WTC11 (cell line): ENCODE measurements at regions not wholly inside any gene's neighbourhood (a gene's known extent, or its start where the extent isn't known, plus 50 kb on each side); places are given as distances from the start of the nearest gene placed in this dataset.

Experiments used
- ATAC-seq: fragments of 200-7000 bp; cut with Tn5 transposase; 2 replicates; pipeline ENCODE4 v1.10.0; 2021; ENCODE audit warnings: mild to moderate bottlenecking, moderate library complexity
- CTCF ChIA-PET: fragments of 300-600 bp; sonication (Branson Sonifier 250); formaldehyde crosslinking; loops from one replicate; lab custom pipeline; 2021; ENCODE audit warnings: antibody characterized with exemption; lab: Charles Lee
- POLR2A ChIA-PET: fragments of 350-600 bp; sonication (Branson Sonifier 250); formaldehyde crosslinking; loops from one replicate; lab custom pipeline; 2021; ENCODE audit warnings: antibody characterized with exemption; lab: Charles Lee
- DNase-seq: peaks from one replicate; pipeline ENCODE4 v3.0.0; 2021; ENCODE audit warnings: low spot score
- H3K27ac Mint-ChIP-seq: 2 replicates; pipeline ENCODE4 v1.8.0; 2021; ENCODE audit warnings: mixed read lengths
- H3K27me3 Mint-ChIP-seq: 2 replicates; pipeline ENCODE4 v1.8.0; 2021; ENCODE audit warnings: low read depth, mild to moderate bottlenecking, moderate library complexity, mixed read lengths
- H3K36me3 Mint-ChIP-seq: 2 replicates; pipeline ENCODE4 v1.8.0; 2021; ENCODE audit warnings: mixed read lengths
- H3K4me1 Mint-ChIP-seq: 2 replicates; pipeline ENCODE4 v1.8.0; 2022; ENCODE audit warnings: mixed read lengths
- H3K4me3 Mint-ChIP-seq: 2 replicates; pipeline ENCODE4 v1.8.0; 2021; ENCODE audit warnings: mild to moderate bottlenecking, moderate library complexity, mixed read lengths
- H3K9me3 Mint-ChIP-seq: 2 replicates; pipeline ENCODE4 v1.8.0; 2021; ENCODE audit warnings: mixed read lengths
- ATF1 ChIP-seq: sonication (generic); formaldehyde crosslinking; IDR thresholded peaks from 2 replicates; pipeline ENCODE4 v1.8.1; 2023; ENCODE audit warnings: mild to moderate bottlenecking, moderate library complexity, missing genetic modification reagents
- CREM ChIP-seq: sonication (generic); formaldehyde crosslinking; IDR thresholded peaks from 2 replicates; pipeline ENCODE4 v1.8.1; 2022; ENCODE audit warnings: mild to moderate bottlenecking, missing genetic modification reagents, moderate library complexity
- EMX1 ChIP-seq: fragments of 250-450 bp; sonication (Bioruptor Pico); IDR thresholded peaks from 2 replicates; pipeline ENCODE4 v1.8.0; 2021; ENCODE audit warnings: mild to moderate bottlenecking
- GABPB1 ChIP-seq: sonication (generic); formaldehyde crosslinking; IDR thresholded peaks from 2 replicates; pipeline ENCODE4 v1.8.1; 2023; ENCODE audit warnings: mild to moderate bottlenecking, missing genetic modification reagents
- IRF2 ChIP-seq: sonication (generic); formaldehyde crosslinking; IDR thresholded peaks from 2 replicates; pipeline ENCODE4 v1.8.0; 2022; ENCODE audit warnings: low read depth, missing genetic modification reagents, borderline replicate concordance
- KAT7 ChIP-seq: sonication (generic); formaldehyde crosslinking; IDR thresholded peaks from 2 replicates; pipeline ENCODE4 v1.8.1; 2023; ENCODE audit warnings: missing genetic modification reagents, mild to moderate bottlenecking, borderline replicate concordance
- NFATC4 ChIP-seq: fragments of 250-450 bp; sonication (Bioruptor Pico); IDR thresholded peaks from 2 replicates; pipeline ENCODE4 v1.9.0; 2021; ENCODE audit warnings: mild to moderate bottlenecking
- ZNF396 ChIP-seq: fragments of 250-450 bp; sonication (Bioruptor Pico); IDR thresholded peaks from 2 replicates; pipeline ENCODE4 v1.8.0; 2021; ENCODE audit warnings: mild to moderate bottlenecking, moderate library complexity, borderline replicate concordance
- ZNF416 ChIP-seq: fragments of 250-450 bp; sonication (Bioruptor Pico); IDR thresholded peaks from 2 replicates; pipeline ENCODE4 v1.9.0; 2021; ENCODE audit warnings: mild to moderate bottlenecking, inconsistent platforms
- TF ChIP-seq, protein P1 (sequence below): sonication (generic); formaldehyde crosslinking; IDR thresholded peaks from 2 replicates; pipeline ENCODE4 v1.8.1; 2022; ENCODE audit warnings: low read depth, missing genetic modification reagents, borderline replicate concordance
- TF ChIP-seq, protein P2 (sequence below): sonication (generic); formaldehyde crosslinking; IDR thresholded peaks from 2 replicates; pipeline ENCODE4 v1.8.0; 2023; ENCODE audit warnings: missing genetic modification reagents
- TF ChIP-seq, protein P3 (sequence below): sonication (generic); formaldehyde crosslinking; IDR thresholded peaks from 2 replicates; pipeline ENCODE4 v1.8.1; 2023; ENCODE audit warnings: mild to moderate bottlenecking, missing genetic modification reagents
- TF ChIP-seq, protein P4 (sequence below): sonication (generic); formaldehyde crosslinking; IDR thresholded peaks from 2 replicates; pipeline ENCODE4 v1.8.1; 2023; ENCODE audit warnings: mild to moderate bottlenecking, missing genetic modification reagents
- TF ChIP-seq, protein P5 (sequence below): fragments of 250-450 bp; sonication (Bioruptor Pico); conservative IDR thresholded peaks from 2 replicates; pipeline ENCODE4 v1.9.0; 2021; ENCODE audit warnings: mild to moderate bottlenecking
- TF ChIP-seq, protein P6 (sequence below): sonication (generic); formaldehyde crosslinking; IDR thresholded peaks from 2 replicates; pipeline ENCODE4 v1.8.0; 2023; ENCODE audit warnings: missing genetic modification reagents, mild to moderate bottlenecking, borderline replicate concordance
- TF ChIP-seq, protein P7 (sequence below): sonication (generic); formaldehyde crosslinking; IDR thresholded peaks from 2 replicates; pipeline ENCODE4 v1.8.1; 2023; ENCODE audit warnings: mild to moderate bottlenecking, moderate library complexity, missing genetic modification reagents

DNA sequence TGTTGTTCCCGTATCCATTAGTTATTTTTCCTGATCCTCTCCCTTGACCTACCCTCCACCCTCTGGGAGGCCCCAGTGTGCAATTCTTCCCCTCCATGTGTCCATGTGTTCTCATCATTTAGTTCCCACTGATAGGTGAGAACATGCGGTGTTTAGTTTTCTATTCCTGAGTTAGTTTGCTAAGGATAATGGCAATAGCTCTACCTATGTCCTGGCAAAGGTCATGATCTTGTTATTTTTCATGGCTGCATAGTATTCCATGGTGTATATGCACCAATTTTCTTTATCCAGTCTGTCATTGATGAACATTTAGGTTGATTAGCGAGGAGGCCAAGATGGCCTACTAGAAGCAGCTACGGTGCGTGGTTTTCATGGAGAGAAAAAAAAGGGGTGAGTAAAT is 714.1 kb downstream of the STIM2 start:
- ChIA-PET POLR2A (no interaction called here), CTCF (no interaction called here)
- Mint-ChIP-seq H3K27me3 (no peaks in the 10 kb centered on the region), H3K36me3 (no peaks in the 10 kb centered on the region), H3K9me3 (peaks cover 4% of the 10 kb centered on the region), H3K4me1 (no peaks in the 10 kb centered on the region), H3K27ac (no peak overlapping the region), H3K4me3 (no peak overlapping the region)
- ATAC-seq (no peak), DNase-seq (no peak)
- TF ChIP-seq CREM = no peak
- no peak for TF ChIP-seq ATF1 (CRISPR knock-in tag)
- no peak for TF ChIP-seq ZNF396 (CRISPR knock-in tag)
- no peak for TF ChIP-seq GABPB1 (CRISPR knock-in tag)

DNA sequence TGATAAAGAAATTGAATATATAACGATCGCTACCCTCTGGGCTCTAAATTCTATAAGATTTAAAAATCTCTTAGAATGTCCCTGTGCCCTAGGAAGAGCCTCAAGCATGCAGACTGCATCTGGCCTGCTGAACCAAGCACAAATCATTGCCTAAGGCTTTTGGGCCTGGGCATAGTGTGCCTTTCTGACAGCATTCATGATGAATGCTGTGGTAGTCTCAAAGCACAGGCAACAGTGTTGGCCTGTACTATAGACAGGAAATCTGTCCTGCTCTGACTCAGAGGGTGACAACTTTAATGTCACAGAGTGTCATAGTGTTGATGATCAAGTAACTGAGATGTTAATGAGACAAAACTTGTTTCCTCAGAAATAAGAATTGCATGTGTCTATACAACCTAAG is 717.3 kb downstream of the STIM2 start:
- TF ChIP-seq ATF1 (CRISPR knock-in tag) = no peak
- TF ChIP-seq, protein P1, sequence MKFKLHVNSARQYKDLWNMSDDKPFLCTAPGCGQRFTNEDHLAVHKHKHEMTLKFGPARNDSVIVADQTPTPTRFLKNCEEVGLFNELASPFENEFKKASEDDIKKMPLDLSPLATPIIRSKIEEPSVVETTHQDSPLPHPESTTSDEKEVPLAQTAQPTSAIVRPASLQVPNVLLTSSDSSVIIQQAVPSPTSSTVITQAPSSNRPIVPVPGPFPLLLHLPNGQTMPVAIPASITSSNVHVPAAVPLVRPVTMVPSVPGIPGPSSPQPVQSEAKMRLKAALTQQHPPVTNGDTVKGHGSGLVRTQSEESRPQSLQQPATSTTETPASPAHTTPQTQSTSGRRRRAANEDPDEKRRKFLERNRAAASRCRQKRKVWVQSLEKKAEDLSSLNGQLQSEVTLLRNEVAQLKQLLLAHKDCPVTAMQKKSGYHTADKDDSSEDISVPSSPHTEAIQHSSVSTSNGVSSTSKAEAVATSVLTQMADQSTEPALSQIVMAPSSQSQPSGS (CRISPR knock-in tag) = no peak

DNA sequence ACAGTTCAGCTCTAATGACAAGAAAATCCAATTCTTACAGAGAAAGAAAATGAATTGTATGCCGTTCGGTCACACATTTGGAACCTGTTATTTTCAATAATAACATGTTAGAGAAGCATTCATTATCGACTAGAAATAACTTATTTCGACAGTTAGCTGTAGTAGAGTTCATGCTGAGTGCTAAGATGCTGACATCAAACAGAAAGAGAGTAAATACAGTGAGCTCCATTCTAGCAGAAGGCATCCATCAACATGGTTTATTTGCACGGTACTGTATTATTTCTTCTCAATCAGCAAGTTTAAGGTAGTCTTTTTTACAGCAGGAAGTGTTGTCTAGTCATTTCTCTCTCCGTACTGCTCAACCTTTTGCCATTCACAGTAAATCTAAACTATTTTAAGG is 732.1 kb downstream of the STIM2 start:
- CTCF ChIA-PET = no interaction called here
- H3K27ac Mint-ChIP-seq = no peak overlapping the region
- POLR2A ChIA-PET = no interaction called here
- H3K9me3 Mint-ChIP-seq = no peaks in the 10 kb centered on the region
- no peak overlapping the region for H3K4me3 Mint-ChIP-seq
- no peak for DNase-seq
- no peaks in the 10 kb centered on the region for H3K36me3 Mint-ChIP-seq
- ATAC-seq = no peak
- TF ChIP-seq IRF2 (CRISPR knock-in tag) = no peak
- TF ChIP-seq, protein P2, sequence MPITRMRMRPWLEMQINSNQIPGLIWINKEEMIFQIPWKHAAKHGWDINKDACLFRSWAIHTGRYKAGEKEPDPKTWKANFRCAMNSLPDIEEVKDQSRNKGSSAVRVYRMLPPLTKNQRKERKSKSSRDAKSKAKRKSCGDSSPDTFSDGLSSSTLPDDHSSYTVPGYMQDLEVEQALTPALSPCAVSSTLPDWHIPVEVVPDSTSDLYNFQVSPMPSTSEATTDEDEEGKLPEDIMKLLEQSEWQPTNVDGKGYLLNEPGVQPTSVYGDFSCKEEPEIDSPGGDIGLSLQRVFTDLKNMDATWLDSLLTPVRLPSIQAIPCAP = no peak
- TF ChIP-seq, protein P3, sequence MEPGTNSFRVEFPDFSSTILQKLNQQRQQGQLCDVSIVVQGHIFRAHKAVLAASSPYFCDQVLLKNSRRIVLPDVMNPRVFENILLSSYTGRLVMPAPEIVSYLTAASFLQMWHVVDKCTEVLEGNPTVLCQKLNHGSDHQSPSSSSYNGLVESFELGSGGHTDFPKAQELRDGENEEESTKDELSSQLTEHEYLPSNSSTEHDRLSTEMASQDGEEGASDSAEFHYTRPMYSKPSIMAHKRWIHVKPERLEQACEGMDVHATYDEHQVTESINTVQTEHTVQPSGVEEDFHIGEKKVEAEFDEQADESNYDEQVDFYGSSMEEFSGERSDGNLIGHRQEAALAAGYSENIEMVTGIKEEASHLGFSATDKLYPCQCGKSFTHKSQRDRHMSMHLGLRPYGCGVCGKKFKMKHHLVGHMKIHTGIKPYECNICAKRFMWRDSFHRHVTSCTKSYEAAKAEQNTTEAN (CRISPR knock-in tag) = no peak
- TF ChIP-seq ZNF416 (CRISPR knock-in tag) = no peak
- TF ChIP-seq, protein P4, sequence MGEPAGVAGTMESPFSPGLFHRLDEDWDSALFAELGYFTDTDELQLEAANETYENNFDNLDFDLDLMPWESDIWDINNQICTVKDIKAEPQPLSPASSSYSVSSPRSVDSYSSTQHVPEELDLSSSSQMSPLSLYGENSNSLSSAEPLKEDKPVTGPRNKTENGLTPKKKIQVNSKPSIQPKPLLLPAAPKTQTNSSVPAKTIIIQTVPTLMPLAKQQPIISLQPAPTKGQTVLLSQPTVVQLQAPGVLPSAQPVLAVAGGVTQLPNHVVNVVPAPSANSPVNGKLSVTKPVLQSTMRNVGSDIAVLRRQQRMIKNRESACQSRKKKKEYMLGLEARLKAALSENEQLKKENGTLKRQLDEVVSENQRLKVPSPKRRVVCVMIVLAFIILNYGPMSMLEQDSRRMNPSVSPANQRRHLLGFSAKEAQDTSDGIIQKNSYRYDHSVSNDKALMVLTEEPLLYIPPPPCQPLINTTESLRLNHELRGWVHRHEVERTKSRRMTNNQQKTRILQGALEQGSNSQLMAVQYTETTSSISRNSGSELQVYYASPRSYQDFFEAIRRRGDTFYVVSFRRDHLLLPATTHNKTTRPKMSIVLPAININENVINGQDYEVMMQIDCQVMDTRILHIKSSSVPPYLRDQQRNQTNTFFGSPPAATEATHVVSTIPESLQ (CRISPR knock-in tag) = no peak
- TF ChIP-seq, protein P5, sequence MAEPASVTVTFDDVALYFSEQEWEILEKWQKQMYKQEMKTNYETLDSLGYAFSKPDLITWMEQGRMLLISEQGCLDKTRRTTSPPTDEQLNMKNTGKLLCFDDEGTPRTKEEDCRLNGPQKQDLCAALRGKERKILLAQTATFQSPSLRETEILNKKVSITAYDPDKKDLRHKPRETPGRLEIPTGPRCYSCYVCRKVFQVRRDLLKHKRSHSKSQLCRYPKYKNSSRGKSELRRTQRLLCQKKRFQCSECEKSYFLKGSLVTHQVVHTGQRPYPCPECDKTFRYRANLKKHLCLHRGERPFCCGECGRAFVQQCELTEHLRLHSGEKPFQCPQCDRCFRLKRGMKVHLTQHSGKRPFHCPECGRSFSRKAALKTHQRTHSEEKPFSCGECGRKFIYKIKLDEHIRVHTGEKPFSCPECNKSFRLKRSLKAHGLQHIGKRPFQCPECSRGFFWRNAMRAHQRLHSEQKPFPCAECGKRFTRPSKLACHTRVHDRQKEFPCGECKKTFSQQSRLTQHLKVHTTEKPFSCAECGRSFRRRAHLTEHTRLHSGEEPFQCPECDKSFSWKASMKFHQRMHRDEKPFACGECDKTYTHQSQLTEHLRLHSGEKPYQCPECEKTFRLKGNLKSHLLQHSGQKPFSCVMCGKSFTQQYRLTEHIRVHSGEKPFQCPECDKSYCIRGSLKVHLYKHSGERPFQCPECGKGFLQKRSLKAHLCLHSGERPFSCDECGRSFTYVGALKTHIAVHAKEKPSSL (CRISPR knock-in tag) = no peak
- TF ChIP-seq, protein P6, sequence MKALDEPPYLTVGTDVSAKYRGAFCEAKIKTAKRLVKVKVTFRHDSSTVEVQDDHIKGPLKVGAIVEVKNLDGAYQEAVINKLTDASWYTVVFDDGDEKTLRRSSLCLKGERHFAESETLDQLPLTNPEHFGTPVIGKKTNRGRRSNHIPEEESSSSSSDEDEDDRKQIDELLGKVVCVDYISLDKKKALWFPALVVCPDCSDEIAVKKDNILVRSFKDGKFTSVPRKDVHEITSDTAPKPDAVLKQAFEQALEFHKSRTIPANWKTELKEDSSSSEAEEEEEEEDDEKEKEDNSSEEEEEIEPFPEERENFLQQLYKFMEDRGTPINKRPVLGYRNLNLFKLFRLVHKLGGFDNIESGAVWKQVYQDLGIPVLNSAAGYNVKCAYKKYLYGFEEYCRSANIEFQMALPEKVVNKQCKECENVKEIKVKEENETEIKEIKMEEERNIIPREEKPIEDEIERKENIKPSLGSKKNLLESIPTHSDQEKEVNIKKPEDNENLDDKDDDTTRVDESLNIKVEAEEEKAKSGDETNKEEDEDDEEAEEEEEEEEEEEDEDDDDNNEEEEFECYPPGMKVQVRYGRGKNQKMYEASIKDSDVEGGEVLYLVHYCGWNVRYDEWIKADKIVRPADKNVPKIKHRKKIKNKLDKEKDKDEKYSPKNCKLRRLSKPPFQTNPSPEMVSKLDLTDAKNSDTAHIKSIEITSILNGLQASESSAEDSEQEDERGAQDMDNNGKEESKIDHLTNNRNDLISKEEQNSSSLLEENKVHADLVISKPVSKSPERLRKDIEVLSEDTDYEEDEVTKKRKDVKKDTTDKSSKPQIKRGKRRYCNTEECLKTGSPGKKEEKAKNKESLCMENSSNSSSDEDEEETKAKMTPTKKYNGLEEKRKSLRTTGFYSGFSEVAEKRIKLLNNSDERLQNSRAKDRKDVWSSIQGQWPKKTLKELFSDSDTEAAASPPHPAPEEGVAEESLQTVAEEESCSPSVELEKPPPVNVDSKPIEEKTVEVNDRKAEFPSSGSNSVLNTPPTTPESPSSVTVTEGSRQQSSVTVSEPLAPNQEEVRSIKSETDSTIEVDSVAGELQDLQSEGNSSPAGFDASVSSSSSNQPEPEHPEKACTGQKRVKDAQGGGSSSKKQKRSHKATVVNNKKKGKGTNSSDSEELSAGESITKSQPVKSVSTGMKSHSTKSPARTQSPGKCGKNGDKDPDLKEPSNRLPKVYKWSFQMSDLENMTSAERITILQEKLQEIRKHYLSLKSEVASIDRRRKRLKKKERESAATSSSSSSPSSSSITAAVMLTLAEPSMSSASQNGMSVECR = no peak
- TF ChIP-seq NFATC4 (CRISPR knock-in tag) = no peak
- TF ChIP-seq, protein P7, sequence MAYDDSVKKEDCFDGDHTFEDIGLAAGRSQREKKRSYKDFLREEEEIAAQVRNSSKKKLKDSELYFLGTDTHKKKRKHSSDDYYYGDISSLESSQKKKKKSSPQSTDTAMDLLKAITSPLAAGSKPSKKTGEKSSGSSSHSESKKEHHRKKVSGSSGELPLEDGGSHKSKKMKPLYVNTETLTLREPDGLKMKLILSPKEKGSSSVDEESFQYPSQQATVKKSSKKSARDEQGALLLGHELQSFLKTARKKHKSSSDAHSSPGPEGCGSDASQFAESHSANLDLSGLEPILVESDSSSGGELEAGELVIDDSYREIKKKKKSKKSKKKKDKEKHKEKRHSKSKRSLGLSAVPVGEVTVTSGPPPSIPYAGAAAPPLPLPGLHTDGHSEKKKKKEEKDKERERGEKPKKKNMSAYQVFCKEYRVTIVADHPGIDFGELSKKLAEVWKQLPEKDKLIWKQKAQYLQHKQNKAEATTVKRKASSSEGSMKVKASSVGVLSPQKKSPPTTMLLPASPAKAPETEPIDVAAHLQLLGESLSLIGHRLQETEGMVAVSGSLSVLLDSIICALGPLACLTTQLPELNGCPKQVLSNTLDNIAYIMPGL (CRISPR knock-in tag) = no peak
- no peak for TF ChIP-seq KAT7
- no peak for TF ChIP-seq EMX1
- H3K4me1 Mint-ChIP-seq = no peaks in the 10 kb centered on the region
- no peaks in the 10 kb centered on the region for H3K27me3 Mint-ChIP-seq

More for the DNA sequence above, 717.3 kb downstream of the STIM2 start:
- ATAC-seq (no peak), DNase-seq (no peak)
- POLR2A ChIA-PET = no interaction called here
- no peaks in the 10 kb centered on the region for H3K4me1 Mint-ChIP-seq
- H3K27ac Mint-ChIP-seq = no peak overlapping the region
- no peak overlapping the region for H3K4me3 Mint-ChIP-seq
- no peaks in the 10 kb centered on the region for H3K36me3 Mint-ChIP-seq
- CTCF ChIA-PET = no interaction called here
- H3K27me3 Mint-ChIP-seq = no peaks in the 10 kb centered on the region
- peaks cover 4% of the 10 kb centered on the region for H3K9me3 Mint-ChIP-seq
